GM21526 (cell line): ENCODE measurements at regions not wholly inside any gene's neighbourhood (a gene's known extent, or its start where the extent isn't known, plus 50 kb on each side); places are given as distances from the start of the nearest gene placed in this dataset.

Experiments
- ATAC-seq: cut with Tn5 transposase; IDR thresholded peaks from one replicate; pipeline ENCODE4 v1.9.1; 2021; ENCODE audit warnings: moderate library complexity; ENCODE audit not compliant: unreplicated experiment, low FRiP score

DNA sequence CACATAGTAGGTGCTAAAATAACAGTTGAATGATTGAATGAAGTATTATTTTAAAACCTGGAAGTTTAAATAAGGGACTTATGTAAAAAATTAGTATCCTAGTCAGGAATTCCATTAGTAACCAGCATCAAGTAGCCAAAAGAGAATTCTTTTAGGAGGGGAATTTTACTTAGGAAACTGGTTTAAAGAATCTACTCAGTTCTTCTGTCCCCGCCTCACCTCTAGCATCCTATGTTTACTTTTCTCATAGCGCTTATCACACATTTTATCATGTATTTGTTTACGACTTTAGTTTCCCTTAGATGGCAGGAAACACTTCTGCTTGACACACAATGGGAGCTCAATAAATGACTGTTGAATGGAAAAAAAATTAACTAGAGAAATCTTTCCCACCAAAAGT lies 229.0 kb downstream of the KLF5 start:
- ATAC-seq: no peak

GRCh38 chr13:73286942-73287620 lies 228.3 kb downstream of the KLF5 start:
- no peak for ATAC-seq

GRCh38 chr13:73286177-73286576 lies 227.4 kb downstream of the KLF5 start:
- no peak for ATAC-seq

GRCh38 chr13:73284081-73284874 lies 225.5 kb downstream of the KLF5 start:
- no peak for ATAC-seq

- no peak for ATAC-seq
These were observed 224.8 kb downstream of the KLF5 start for GRCh38 chr13:73283636-73284035.

DNA sequence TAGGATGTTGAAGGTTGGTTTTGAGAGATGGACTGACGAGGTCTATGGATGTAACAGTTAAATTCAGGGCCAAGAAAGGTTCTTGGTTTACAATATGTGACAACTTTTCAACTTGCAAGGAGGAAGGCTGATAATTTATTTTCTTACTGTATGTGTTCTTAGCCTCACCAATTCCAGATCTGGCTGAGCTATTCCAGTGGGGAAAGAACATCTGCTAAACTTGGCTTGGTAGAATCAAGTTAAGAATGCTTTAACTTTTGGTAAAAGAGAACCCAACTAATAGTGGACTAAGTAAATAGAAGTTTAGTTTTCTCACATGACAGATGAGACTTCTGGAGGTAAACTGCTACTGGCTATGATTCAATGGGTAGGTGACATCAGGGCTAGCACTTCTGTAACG lies 222.9 kb downstream of the KLF5 start:
- ATAC-seq: no peak

DNA sequence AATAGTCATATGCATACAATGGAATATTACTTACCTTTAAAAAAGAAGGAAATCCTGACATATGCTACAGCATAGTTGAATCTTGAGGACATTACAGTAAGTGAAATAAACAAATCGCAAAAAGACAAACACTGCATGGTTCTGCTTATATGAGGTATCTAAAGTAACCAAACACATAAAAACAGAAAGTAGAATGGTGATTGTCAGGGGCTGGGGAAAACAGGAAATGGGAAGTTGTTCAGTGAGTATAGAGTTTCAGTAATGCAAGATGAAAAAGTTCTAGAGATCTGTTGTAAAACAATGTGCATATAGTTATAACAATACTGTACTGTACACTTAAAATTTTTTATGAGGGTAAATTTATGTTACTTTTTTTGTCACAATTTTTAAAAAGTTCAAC lies 219.4 kb downstream of the KLF5 start:
- ATAC-seq: peak; percentile 63

DNA sequence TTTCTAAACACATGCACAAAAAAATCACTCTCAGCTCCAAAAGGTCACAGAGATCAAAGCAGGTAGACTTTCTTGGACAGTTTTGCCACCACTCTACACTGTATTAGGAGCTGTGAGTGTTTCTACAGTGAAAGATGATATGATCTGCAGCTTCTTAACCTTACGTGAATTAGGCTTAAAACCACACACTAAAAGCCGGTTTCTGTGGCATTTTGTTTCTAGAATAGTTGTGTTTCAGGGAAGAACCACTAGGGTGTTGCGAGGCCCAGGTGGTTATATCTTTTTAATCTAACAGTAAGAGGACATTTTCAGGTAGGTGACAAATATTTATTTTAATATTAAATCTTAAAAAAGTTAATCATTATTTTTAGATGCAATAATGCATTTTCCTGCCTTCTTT lies 216.4 kb downstream of the KLF5 start:
- ATAC-seq: no peak

DNA sequence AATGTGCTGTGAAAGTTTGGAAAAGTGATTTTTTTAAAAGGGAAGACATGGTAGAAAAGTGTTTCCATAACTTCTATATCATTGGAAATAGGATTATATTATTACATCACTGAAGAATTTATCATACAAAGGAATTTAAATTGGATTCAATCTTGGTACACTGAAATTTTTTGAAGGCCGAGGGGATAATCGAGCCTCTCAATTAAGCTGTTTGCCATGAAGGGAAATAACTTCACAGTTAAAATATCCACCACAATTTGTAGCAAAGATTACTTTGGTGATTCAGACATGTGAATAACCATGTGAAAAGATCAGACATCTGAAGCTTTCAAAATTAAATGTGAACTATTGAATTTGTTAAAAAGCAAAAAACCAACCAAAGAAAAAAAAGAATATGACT lies 215.3 kb downstream of the KLF5 start:
- no peak for ATAC-seq

DNA sequence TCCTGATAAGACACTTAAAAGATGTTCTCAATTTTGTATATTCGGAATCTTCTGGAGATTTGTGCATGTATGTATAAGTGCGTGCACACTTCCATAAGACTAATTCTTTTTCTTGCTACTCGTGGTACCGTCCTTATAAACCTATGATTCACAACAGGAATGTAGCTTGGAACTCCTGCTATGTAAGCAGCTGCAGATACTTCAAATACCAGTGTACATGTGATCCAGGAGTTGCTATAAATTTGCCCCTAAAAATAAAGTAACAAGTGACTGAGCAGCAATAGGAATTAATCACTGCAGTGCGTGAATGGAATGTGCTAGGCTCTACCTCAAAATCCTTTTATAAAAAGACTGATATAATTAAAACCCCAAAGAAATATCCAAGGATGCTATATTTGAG lies 214.9 kb downstream of the KLF5 start:
- ATAC-seq: no peak

DNA sequence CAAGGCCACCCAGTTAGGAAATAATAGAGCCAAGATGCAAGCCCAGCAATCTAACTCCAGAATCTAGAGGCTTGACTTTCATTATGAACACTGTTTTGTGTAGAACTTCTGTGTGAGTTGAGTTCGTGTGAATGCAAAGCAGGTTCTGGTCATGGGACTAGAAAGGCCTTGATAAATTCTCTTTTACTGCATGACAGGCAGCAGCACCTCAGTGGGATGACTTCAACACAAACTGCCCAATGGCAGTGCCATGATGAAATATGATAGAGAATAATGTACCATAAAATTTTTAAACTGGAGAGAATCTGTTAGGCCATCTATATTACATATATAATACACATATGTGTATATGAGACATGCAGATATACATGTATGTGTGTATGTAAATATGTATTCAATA lies 214.5 kb downstream of the KLF5 start:
- no peak for ATAC-seq

- no peak for ATAC-seq
These were observed 214.0 kb downstream of the KLF5 start for GRCh38 chr13:73272831-73273230.

DNA sequence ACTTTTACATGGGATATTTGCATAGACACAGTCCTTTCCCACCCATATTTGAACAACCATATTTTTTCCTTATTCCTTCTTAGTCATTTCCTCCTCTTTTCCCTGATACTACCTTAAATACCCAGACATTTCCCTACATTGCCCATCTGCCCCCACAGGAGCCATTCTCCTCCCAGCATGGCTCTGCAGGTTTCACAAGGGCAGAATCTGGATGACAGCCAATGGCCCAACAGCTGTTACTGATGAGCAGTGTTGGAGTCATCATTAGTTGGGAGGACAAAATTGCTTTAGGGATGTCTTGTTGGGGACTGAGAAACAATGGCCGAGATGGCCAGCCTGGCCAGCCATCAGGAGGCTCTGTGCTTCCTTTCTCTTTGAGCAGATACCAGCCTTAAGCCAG lies 209.5 kb downstream of the KLF5 start:
- no peak for ATAC-seq

DNA sequence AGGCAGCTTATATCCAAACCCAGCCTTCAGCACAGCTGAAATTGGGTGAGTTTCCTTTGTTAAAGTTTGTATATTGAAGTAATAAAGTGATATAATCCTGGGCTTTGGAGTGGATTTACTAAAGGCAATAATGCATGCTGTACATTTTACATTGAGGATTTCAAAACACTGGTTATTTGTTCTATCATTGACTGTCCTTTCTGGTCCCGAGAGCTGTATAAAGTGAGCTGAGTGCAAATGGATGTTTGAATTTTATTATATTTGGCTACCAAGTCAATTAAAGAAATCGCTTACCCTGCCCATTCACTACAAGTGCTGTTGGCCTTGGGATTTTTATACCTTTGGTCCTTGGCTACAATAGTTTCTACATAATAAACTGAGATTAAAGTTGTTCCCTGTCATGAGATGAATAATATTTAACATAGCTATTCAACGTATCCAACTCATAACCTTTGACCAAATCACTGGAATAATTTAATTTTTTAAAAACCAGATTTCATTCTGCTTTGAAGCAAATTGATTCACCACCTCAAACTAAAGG lies 207.9 kb downstream of the KLF5 start:
- no peak for ATAC-seq

DNA sequence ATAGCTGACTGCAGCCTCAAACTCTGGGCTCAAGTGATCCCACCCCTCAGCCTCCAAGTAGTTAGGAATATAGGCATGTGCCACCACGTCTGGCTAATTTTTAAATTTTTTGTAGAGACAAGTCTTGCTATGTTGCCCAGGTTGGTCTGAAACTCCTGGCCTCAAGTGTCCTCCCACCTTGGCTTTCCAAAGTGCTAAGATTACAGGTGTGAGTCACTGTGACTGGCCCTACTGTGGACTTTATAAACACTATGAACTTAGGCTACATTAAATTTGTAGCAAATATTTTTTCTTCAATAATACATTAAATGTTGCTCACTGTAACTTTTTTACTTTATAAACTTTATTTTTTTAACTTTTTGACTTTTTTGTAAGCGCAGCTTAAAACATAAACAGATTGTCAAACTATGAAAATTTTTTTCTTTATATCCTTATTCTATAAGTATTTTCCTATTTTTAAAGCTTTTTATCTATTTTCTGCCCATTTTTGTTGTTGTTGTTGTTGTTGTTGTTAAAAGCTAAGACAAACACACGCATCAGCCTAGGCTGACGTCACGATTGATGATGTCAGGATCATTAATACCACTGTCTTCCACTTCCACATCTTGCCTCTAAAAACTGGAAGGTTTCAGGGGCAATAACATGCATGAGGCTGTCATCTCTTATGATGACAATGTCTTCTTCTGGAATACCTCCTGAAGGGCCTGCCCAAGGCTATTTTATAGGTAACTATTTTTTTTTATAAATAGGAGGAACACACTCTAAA lies 204.2 kb downstream of the KLF5 start:
- ATAC-seq: no peak

DNA sequence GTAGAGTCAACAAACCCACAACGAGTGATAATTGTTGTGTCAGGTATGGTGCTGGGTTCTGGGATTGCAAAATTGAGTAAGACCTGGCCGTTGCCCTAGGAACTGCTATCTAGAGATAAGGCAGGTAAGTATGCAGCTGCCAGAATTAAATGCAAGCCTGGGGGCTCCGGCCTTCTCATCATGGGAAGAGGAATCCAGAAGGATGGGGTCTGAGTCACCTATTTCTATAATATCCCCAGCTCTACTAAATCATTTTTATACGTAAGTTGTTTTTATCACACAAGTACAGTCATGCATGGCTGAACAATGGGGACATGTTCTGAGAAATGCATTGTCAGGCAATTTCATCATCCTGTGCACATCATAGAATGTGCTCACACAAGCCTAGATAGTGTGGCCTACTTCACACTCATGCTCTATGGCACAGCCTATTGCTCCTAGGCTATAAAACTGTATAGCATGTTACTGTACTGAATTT lies 203.0 kb downstream of the KLF5 start:
- ATAC-seq: no peak

- ATAC-seq: no peak
These were observed 200.5 kb downstream of the KLF5 start for GRCh38 chr13:73259061-73260017.

DNA sequence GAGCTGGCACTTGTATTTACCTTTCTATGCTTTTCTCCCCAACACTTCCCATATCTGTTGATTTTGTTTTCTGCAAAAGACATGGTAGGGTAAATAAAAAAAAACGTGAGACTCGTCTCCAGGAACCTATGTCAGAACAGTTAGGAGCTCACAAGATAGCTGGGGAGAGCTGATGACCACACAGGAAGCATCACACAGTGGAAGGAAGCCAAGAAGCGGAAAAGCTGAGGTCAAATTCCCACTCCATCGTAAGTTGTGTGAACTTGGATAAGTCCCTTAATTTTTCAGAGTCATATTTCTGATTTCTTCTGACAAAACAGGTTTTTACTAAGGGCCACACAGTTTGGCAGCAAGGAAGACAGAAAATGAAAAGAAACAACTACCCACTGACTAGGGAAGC lies 199.6 kb downstream of the KLF5 start:
- no peak for ATAC-seq

DNA sequence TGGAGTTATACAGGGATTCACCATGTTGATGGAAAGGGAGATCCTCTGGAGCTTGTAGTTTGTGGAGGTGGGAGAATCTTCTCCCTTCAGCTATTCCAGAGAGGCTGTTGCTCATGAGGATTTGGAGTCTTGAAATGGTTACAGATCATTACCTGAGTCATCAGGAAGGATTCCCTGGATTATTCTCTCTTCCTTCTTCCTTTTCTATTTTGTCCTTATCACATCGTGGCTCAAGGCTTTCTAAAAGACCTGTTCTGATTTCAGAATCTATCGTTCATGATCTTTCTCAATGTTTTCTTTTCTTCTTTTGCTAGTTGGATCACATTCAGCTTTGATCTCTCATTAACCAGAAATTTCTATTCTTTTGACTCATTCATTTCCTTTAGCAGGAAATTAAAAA lies 196.0 kb downstream of the KLF5 start:
- no peak for ATAC-seq
